WI38 (cell line): ENCODE measurements at regions not wholly inside any gene's neighbourhood (a gene's known extent, or its start where the extent isn't known, plus 50 kb on each side); places are given as distances from the start of the nearest gene placed in this dataset.

Source experiments
- H3K4me3 ChIP-seq: 2 replicates; pipeline ENCODE4 v1.5.1; 2011; ENCODE audit warnings: low read depth, mild to moderate bottlenecking, control low read depth, low read length
- CTCF ChIP-seq: IDR thresholded peaks from 2 replicates; pipeline ENCODE4 v1.5.1; 2012; ENCODE audit warnings: low read depth, mild to moderate bottlenecking, control low read depth, low read length

GRCh38 chr3:14338898-14339458 lies 63.4 kb upstream of the SLC6A6 start:
- no peak for TF ChIP-seq CTCF
- no peak overlapping the region for H3K4me3 ChIP-seq

- no peak overlapping the region for H3K4me3 ChIP-seq
- TF ChIP-seq CTCF: no peak
Measured at GRCh38 chr3:14340960-14341708, 61.3 kb upstream of the SLC6A6 start.

- TF ChIP-seq CTCF: no peak
- no peak overlapping the region for H3K4me3 ChIP-seq
Measured at GRCh38 chr3:14343338-14344112, 58.9 kb upstream of the SLC6A6 start.

GRCh38 chr3:14344351-14344750 lies 58.1 kb upstream of the SLC6A6 start:
- H3K4me3 ChIP-seq: no peak overlapping the region
- TF ChIP-seq CTCF: no peak

- H3K4me3 ChIP-seq: no peak overlapping the region
- no peak for TF ChIP-seq CTCF
Measured at GRCh38 chr3:14345496-14346150, 56.8 kb upstream of the SLC6A6 start.

- H3K4me3 ChIP-seq: no peak overlapping the region
Measured at GRCh38 chr3:14346191-14346590, 56.2 kb upstream of the SLC6A6 start.

More at GRCh38 chr3:14346191-14346590, 56.2 kb upstream of the SLC6A6 start:
- TF ChIP-seq CTCF: no peak
